ENCODE measurements at regions not wholly inside any gene's neighbourhood (a gene's known extent, or its start where the extent isn't known, plus 50 kb on each side); places are given as distances from the start of the nearest gene placed in this dataset.

GRCh38 chr13:111414341-111414740, 93.9 kb downstream of the TEX29 start:
- TF ChIP-seq, protein P1, sequence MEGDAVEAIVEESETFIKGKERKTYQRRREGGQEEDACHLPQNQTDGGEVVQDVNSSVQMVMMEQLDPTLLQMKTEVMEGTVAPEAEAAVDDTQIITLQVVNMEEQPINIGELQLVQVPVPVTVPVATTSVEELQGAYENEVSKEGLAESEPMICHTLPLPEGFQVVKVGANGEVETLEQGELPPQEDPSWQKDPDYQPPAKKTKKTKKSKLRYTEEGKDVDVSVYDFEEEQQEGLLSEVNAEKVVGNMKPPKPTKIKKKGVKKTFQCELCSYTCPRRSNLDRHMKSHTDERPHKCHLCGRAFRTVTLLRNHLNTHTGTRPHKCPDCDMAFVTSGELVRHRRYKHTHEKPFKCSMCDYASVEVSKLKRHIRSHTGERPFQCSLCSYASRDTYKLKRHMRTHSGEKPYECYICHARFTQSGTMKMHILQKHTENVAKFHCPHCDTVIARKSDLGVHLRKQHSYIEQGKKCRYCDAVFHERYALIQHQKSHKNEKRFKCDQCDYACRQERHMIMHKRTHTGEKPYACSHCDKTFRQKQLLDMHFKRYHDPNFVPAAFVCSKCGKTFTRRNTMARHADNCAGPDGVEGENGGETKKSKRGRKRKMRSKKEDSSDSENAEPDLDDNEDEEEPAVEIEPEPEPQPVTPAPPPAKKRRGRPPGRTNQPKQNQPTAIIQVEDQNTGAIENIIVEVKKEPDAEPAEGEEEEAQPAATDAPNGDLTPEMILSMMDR (IDR thresholded peaks at IDR 0.05; ENCODE audit: insufficient read depth, low read length, poor library complexity, severe bottlenecking): no peak
- TF ChIP-seq EZH2phosphoT487 (conservative IDR thresholded peaks at IDR 0.05; ENCODE audit: low read length): no peak
